BLaER1 (cell line): ENCODE measurements at regions not wholly inside any gene's neighbourhood (a gene's known extent, or its start where the extent isn't known, plus 50 kb on each side); places are given as distances from the start of the nearest gene placed in this dataset.

Experiments used
- H3K27ac ChIP-seq: shearing (Covaris generic); formaldehyde crosslinking; 2 replicates; pipeline ENCODE4 v1.8.1; 2022
- H3K27me3 ChIP-seq: shearing (Covaris generic); formaldehyde crosslinking; 2 replicates; pipeline ENCODE4 v1.8.1; 2022
- H3K36me3 ChIP-seq: shearing (Covaris generic); formaldehyde crosslinking; 2 replicates; pipeline ENCODE4 v1.8.1; 2022
- H3K4me1 ChIP-seq: shearing (Covaris generic); formaldehyde crosslinking; 2 replicates; pipeline ENCODE4 v1.8.1; 2022
- H3K4me2 ChIP-seq: shearing (Covaris generic); formaldehyde crosslinking; 2 replicates; pipeline ENCODE4 v1.8.1; 2022
- H3K4me3 ChIP-seq: shearing (Covaris generic); formaldehyde crosslinking; 2 replicates; pipeline ENCODE4 v1.8.1; 2022
- H3K9ac ChIP-seq: shearing (Covaris generic); formaldehyde crosslinking; 2 replicates; pipeline ENCODE4 v1.8.1; 2022
- H3K9me3 ChIP-seq: shearing (Covaris generic); formaldehyde crosslinking; 2 replicates; pipeline ENCODE4 v1.8.1; 2022
- H4K20me1 ChIP-seq: shearing (Covaris generic); formaldehyde crosslinking; 2 replicates; pipeline ENCODE4 v1.8.1; 2022
- Cebpa-rat ChIP-seq: shearing (Covaris generic); IDR thresholded peaks from 2 replicates; pipeline ENCODE4 v1.8.1; 2022

- no peaks in the 10 kb centered on the region for H4K20me1 ChIP-seq
- H3K36me3 ChIP-seq, result no peaks in the 10 kb centered on the region
- H3K4me3 ChIP-seq, result no peak overlapping the region
- H3K4me2 ChIP-seq, result no peak overlapping the region
- no peak for TF ChIP-seq Cebpa-rat
- H3K4me1 ChIP-seq, result no peaks in the 10 kb centered on the region
- no peak overlapping the region for H3K9ac ChIP-seq
- no peak overlapping the region for H3K27ac ChIP-seq
- H3K9me3 ChIP-seq, result no peaks in the 10 kb centered on the region
- no peaks in the 10 kb centered on the region for H3K27me3 ChIP-seq
Measured at GRCh38 chr20:43252761-43253160, 63.1 kb upstream of the PTPRT start.

GRCh38 chr20:43248341-43248740 lies 58.6 kb upstream of the PTPRT start:
- H3K27ac ChIP-seq, result no peak overlapping the region
- no peak overlapping the region for H3K4me3 ChIP-seq
- no peaks in the 10 kb centered on the region for H3K9me3 ChIP-seq
- no peaks in the 10 kb centered on the region for H3K36me3 ChIP-seq
- H3K4me1 ChIP-seq, result no peaks in the 10 kb centered on the region
- no peaks in the 10 kb centered on the region for H4K20me1 ChIP-seq
- no peak for TF ChIP-seq Cebpa-rat
- H3K4me2 ChIP-seq, result no peak overlapping the region
- H3K27me3 ChIP-seq, result no peaks in the 10 kb centered on the region
- no peak overlapping the region for H3K9ac ChIP-seq

- H3K9me3 ChIP-seq, result no peaks in the 10 kb centered on the region
- no peak for TF ChIP-seq Cebpa-rat
Measured at GRCh38 chr20:43247361-43247760, 57.7 kb upstream of the PTPRT start.

DNA sequence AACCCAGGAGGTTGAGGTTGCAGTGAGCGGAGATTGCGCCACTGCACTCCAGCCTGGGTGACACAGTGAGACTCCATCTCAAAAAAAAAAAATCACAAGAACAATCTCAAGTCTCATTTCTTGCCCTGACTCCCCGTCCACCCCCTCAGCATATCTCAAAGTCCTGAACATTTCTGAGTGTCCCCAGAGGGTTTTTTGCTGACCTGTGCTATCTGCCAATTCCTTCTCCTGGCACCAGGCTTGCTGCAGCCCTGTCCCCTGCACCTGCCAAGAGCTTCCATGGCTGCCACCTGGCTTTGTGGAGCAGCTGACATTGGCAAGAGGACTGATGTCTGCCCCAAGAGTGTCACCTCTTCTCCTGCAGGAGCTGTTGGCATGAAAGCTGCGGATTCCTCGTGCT lies 54.9 kb upstream of the PTPRT start:
- no peaks in the 10 kb centered on the region for H3K36me3 ChIP-seq
- no peak overlapping the region for H3K27ac ChIP-seq
- no peaks in the 10 kb centered on the region for H3K27me3 ChIP-seq
- no peak for TF ChIP-seq Cebpa-rat
- H3K9ac ChIP-seq, result no peak overlapping the region
- H3K4me3 ChIP-seq, result no peak overlapping the region
- H4K20me1 ChIP-seq, result no peaks in the 10 kb centered on the region
- no peaks in the 10 kb centered on the region for H3K9me3 ChIP-seq
- H3K4me1 ChIP-seq, result no peaks in the 10 kb centered on the region
- no peak overlapping the region for H3K4me2 ChIP-seq

More at GRCh38 chr20:43247361-43247760, 57.7 kb upstream of the PTPRT start:
- H3K4me3 ChIP-seq, result no peak overlapping the region
- H3K36me3 ChIP-seq, result no peaks in the 10 kb centered on the region
- no peaks in the 10 kb centered on the region for H4K20me1 ChIP-seq
- H3K27me3 ChIP-seq, result no peaks in the 10 kb centered on the region
- no peak overlapping the region for H3K4me2 ChIP-seq
- H3K9ac ChIP-seq, result no peak overlapping the region
- no peaks in the 10 kb centered on the region for H3K4me1 ChIP-seq
- no peak overlapping the region for H3K27ac ChIP-seq

DNA sequence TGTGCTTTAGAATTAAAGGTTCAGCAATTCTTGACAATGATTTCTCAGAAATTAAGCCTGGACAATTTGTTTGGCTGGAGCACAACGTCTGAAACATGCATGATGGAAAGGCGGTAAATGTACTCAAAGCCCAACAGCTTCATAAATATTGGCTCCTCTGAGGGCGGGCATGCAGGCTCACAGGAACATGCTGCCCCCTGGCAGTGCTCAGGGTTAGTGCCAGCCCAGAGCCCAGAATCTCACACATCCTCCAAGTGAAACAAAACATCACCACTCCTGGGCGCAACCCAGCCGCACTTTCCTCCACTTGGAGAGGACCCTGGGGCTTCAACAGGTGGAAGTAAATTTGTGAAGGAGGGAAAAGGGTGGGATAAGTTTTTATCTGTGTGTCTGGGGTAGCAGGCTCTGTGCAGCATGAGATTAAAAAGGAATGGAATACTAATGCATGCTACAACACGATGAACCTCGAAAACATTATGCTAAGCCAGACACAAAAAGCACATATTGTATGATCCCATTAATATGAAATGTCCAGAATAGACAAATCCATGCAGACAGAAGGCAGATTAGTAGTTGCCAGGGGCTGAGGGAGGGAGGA lies 54.1 kb upstream of the PTPRT start:
- no peak for TF ChIP-seq Cebpa-rat
- H3K9ac ChIP-seq, result no peak overlapping the region
- H3K36me3 ChIP-seq, result no peaks in the 10 kb centered on the region
- no peaks in the 10 kb centered on the region for H3K4me1 ChIP-seq
- no peaks in the 10 kb centered on the region for H3K27me3 ChIP-seq
- no peaks in the 10 kb centered on the region for H3K9me3 ChIP-seq
- H4K20me1 ChIP-seq, result no peaks in the 10 kb centered on the region
- no peak overlapping the region for H3K27ac ChIP-seq
- H3K4me3 ChIP-seq, result no peak overlapping the region
- H3K4me2 ChIP-seq, result no peak overlapping the region

DNA sequence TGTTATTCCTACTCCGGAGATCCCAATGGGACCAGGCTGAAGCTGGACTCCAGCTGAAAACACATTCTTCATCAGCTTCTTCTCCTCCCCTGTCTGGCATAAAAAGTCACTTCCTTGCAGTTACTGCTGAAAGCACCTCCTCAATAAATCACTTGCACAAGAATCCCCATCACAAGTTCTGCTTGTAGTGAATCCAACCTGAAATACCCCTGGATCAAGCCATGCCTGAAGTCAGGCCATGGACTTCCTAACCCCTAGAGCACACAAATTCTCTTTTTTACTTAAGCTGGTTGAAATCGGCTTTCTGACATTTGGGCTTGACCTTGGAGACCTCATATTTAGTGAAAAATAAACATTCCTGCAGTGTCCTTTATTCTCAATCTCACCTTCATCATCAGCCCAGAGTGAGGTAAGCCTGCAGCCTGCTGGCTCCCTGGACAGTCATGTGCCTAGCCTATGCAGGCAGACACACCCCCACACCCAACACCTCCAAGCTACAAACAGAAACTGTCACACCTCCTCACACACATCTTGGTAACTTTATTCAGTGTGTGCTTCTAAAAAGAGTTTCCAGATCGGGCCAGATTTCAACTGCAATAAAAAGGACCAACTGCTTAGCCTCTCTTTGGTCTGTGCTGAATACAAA lies 51.5 kb upstream of the PTPRT start:
- H3K4me2 ChIP-seq, result no peak overlapping the region
- no peak overlapping the region for H3K9ac ChIP-seq
- no peaks in the 10 kb centered on the region for H4K20me1 ChIP-seq
- H3K4me1 ChIP-seq, result 0 out of 2 replicates have a peak, but pooled peaks cover 5% of the 10 kb centered on the region
- H3K27ac ChIP-seq, result no peak overlapping the region
- TF ChIP-seq Cebpa-rat, result no peak
- no peaks in the 10 kb centered on the region for H3K27me3 ChIP-seq
- H3K9me3 ChIP-seq, result no peaks in the 10 kb centered on the region
- no peaks in the 10 kb centered on the region for H3K36me3 ChIP-seq
- no peak overlapping the region for H3K4me3 ChIP-seq
